Osteoblast (primary cell): ENCODE measurements at regions not wholly inside any gene's neighbourhood (a gene's known extent, or its start where the extent isn't known, plus 50 kb on each side); places are given as distances from the start of the nearest gene placed in this dataset.
"Not testable (repeated sequence)": the region's sequence is repeated elsewhere in the genome, so short reads cannot be mapped to it uniquely, and the experiment has no call there.

Experiments
- DNase-seq: peaks from one replicate; pipeline ENCODE4 v3.0.0; 2011; ENCODE audit warnings: low spot score, mixed read lengths; ENCODE audit not compliant: insufficient read length; ENCODE audit errors: missing footprints
- H2AFZ ChIP-seq: 2 replicates; pipeline ENCODE4 v1.6.0; 2011; ENCODE audit warnings: mild to moderate bottlenecking, low read length
- H3K27ac ChIP-seq: 2 replicates; pipeline ENCODE4 v1.5.1; 2011; ENCODE audit warnings: mild to moderate bottlenecking, low read depth, low read length, moderate library complexity
- H3K27me3 ChIP-seq: 2 replicates; pipeline ENCODE4 v1.6.0; 2012; ENCODE audit warnings: mild to moderate bottlenecking, control low read depth, inconsistent platforms, low read length, moderate library complexity; ENCODE audit not compliant: insufficient read depth
- H3K36me3 ChIP-seq: 2 replicates; pipeline ENCODE4 v1.5.1; 2011; ENCODE audit warnings: mild to moderate bottlenecking, low read length, control low read depth, moderate library complexity; ENCODE audit not compliant: insufficient read depth
- H3K4me1 ChIP-seq: 2 replicates; pipeline ENCODE4 v1.5.1; 2011; ENCODE audit warnings: mild to moderate bottlenecking, low read length, control low read depth, moderate library complexity; ENCODE audit not compliant: insufficient read depth
- H3K4me2 ChIP-seq: 2 replicates; pipeline ENCODE4 v1.6.0; 2011; ENCODE audit warnings: mild to moderate bottlenecking, low read length; ENCODE audit not compliant: insufficient read depth
- H3K4me3 ChIP-seq: fragments of 200-600 bp; sonication (generic); 3 replicates; pipeline ENCODE4 v1.5.1; 2012; ENCODE audit warnings: mild to moderate bottlenecking, low read length, inconsistent platforms; ENCODE audit not compliant: insufficient read depth
- H3K79me2 ChIP-seq: 2 replicates; pipeline ENCODE4 v1.6.0; 2012; ENCODE audit warnings: mild to moderate bottlenecking, low read length, control low read depth, inconsistent platforms; ENCODE audit not compliant: insufficient read depth
- H3K9me3 ChIP-seq: 2 replicates; pipeline ENCODE4 v1.5.1; 2011; ENCODE audit warnings: low read depth, low read length, control low read depth
- H4K20me1 ChIP-seq: 2 replicates; pipeline ENCODE4 v1.6.0; 2012; ENCODE audit warnings: mild to moderate bottlenecking, low read length, control low read depth; ENCODE audit not compliant: insufficient read depth
- CTCF ChIP-seq: IDR thresholded peaks from 2 replicates; pipeline ENCODE4 v1.5.1; 2011; ENCODE audit warnings: mild to moderate bottlenecking, low read depth, low read length, moderate library complexity; ENCODE audit errors: extremely low read depth

DNA sequence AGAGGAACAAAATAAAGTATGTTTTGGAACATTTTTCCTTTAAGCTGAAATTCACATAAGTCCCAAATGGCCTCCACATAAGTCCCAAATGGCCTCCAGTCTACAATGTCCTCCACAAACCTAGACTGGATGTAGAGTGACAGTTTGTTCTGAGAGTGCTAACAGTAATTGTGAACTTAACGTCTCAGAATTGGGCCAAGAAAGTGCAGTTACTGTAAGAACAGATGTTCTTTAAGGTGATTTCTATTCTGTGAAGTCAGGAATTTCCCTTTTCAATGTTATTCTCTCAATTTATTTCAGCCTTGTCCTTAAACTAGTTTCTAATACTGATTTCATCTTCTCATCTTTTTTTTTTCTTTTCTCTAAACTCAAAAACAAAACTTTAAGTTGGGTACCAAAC is 188.7 kb upstream of the SEMA3E start:
- H3K9me3 ChIP-seq = no peaks in the 10 kb centered on the region
- no peak overlapping the region for H3K27ac ChIP-seq
- no peaks in the 10 kb centered on the region for H3K36me3 ChIP-seq
- H3K79me2 ChIP-seq = no peaks in the 10 kb centered on the region
- no peak for DNase-seq
- no peak overlapping the region for H2AFZ ChIP-seq
- no peaks in the 10 kb centered on the region for H4K20me1 ChIP-seq
- no peaks in the 10 kb centered on the region for H3K4me1 ChIP-seq
- H3K4me3 ChIP-seq = no peak overlapping the region
- no peak for TF ChIP-seq CTCF
- H3K4me2 ChIP-seq = no peak overlapping the region
- H3K27me3 ChIP-seq = no peaks in the 10 kb centered on the region

- Histone ChIP-seq H3K27ac (no peak overlapping the region), H3K4me1 (no peaks in the 10 kb centered on the region), H3K27me3 (no peaks in the 10 kb centered on the region), H3K79me2 (no peaks in the 10 kb centered on the region), H2AFZ (no peak overlapping the region), H3K9me3 (no peaks in the 10 kb centered on the region), H4K20me1 (no peaks in the 10 kb centered on the region), H3K36me3 (no peaks in the 10 kb centered on the region), H3K4me2 (no peak overlapping the region), H3K4me3 (no peak overlapping the region)
- no peak for DNase-seq
- no peak for TF ChIP-seq CTCF
These were observed 187.1 kb upstream of the SEMA3E start for GRCh38 chr7:83836028-83836427.

DNA sequence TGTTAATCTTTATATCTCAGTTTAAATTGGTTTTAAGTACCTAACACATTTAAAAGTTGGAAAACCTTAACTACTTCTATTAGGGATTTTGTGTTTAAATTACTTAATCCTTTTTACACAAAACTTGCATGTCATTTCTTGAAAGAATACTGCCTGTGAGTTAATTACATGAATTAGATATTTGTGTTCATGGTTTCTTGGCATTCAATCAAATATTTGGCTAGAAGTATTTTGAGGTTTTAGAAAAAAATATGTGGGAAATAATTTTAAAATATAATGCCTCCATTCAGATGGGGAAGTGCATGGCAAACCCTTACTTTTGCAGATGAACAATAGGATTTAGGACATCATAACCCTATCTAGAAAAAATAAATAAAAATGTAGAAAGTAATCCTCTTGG is 186.5 kb upstream of the SEMA3E start:
- Histone ChIP-seq H4K20me1 (no peaks in the 10 kb centered on the region), H3K4me3 (no peak overlapping the region), H3K79me2 (no peaks in the 10 kb centered on the region), H3K27me3 (no peaks in the 10 kb centered on the region), H3K9me3 (no peaks in the 10 kb centered on the region), H3K4me1 (no peaks in the 10 kb centered on the region), H3K36me3 (no peaks in the 10 kb centered on the region), H2AFZ (no peak overlapping the region), H3K4me2 (no peak overlapping the region), H3K27ac (no peak overlapping the region)
- no peak for TF ChIP-seq CTCF
- DNase-seq = no peak

- H2AFZ ChIP-seq, H3K9me3 ChIP-seq, H3K4me3 ChIP-seq, H3K36me3 ChIP-seq, H3K27me3 ChIP-seq, H3K27ac ChIP-seq, H3K79me2 ChIP-seq, DNase-seq, H3K4me1 ChIP-seq, H3K4me2 ChIP-seq, H4K20me1 ChIP-seq: not testable (repeated sequence)
These were observed 184.8 kb upstream of the SEMA3E start for GRCh38 chr7:83833721-83834120.

GRCh38 chr7:83832009-83832408 is 183.1 kb upstream of the SEMA3E start:
- no peak for TF ChIP-seq CTCF
- Histone ChIP-seq H2AFZ (no peak overlapping the region), H3K79me2 (no peaks in the 10 kb centered on the region), H3K27ac (no peak overlapping the region), H3K4me1 (no peaks in the 10 kb centered on the region), H3K9me3 (no peaks in the 10 kb centered on the region), H3K27me3 (no peaks in the 10 kb centered on the region), H3K4me3 (no peak overlapping the region), H3K4me2 (no peak overlapping the region), H3K36me3 (no peaks in the 10 kb centered on the region), H4K20me1 (no peaks in the 10 kb centered on the region)
- no peak for DNase-seq
